ENCODE measurements at regions not wholly inside any gene's neighbourhood (a gene's known extent, or its start where the extent isn't known, plus 50 kb on each side); places are given as distances from the start of the nearest gene placed in this dataset.
A peak's percentile ranks its signal among the peaks of the same experiment; 100 is the strongest.

DNA sequence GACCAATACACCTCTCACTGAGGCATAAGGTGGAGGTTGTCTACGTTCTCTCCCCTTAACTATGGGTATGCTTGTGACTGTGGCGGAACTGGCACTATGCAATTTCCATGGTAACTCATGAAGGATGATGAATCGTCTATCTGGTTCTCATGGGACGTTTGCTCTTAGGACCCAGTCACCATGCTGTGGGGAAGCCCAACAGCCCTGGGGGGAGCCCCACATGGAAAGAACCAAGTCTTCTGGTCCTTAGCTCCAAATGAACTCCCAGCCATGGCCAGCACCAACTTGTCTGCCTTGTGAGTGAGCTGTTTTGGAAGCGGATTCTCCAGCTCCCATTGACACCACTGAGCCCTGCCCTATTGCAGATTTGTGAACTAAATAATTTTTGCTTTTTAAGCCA lies 188.7 kb upstream of the S1PR3 start:
- Mint-ChIP-seq H3K4me3 (no peak overlapping the region), H3K27ac (no peak overlapping the region), H3K9me3 (peaks cover 2 to 9% of the 10 kb centered on the region in 2 donors), H3K27me3 (peaks cover 42 to 58% of the 10 kb centered on the region in 2 donors), H3K36me3 (peaks cover 0 to 2% of the 10 kb centered on the region in 2 donors), H3K4me1 (peaks cover 10 to 16% of the 10 kb centered on the region in 2 donors)
- DNase-seq: no peak
- peak; percentile 64 to 82 for ATAC-seq (replicated peaks)

DNA sequence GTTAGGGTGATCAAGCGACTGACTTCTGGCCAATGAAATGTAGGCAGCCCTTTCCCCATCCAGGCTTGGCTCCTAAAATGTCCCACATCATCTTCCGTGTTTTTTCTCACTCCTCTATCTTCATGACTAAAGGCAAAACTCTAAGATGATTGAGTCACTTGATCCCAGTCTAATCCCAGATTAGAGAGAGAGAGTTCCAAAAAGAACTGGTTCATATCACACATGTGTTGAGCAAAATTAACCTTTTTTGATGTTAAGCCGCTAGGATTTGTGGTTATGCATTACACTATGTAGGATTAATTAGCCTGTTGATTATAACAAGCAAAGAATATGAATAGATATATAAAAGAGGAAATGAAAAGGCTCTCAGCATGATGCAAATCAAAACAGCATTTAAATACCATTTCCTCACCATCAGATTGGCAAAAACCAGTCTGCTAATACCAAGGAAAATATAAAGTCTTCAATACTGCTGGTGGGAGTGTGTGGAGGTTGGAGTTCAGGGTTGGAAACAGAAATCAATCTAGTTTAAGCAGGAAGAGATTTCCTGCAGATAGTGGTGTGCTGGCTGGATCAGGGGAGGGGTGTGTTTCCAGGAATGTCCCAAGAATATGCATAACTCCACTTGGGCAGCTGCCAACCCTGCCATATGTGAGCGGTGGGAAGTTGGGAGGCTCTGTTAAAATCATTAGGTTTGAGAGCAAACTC lies 187.6 kb upstream of the S1PR3 start:
- H3K27me3 Mint-ChIP-seq: peaks cover 42 to 60% of the 10 kb centered on the region in 2 donors

DNA sequence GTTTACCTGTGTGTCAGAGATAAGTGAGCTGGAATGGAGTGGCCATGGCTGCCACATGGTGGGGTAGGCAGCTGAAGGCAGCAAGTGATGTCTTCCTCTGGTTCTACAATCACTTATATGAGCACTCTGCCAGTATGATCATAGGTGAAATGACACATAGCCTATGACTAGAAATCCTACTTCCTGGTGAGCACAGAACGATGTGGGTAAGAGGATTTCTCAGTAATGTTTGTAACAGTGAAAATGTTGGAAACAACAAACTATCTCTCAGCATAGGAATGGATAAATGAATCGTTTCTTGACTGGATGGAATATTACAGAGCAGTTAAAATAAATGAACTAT lies 187.0 kb upstream of the S1PR3 start:
- peaks cover 42 to 65% of the 10 kb centered on the region in 2 donors for H3K27me3 Mint-ChIP-seq
- DNase-seq: no peak

More for the DNA sequence above, 187.6 kb upstream of the S1PR3 start:
- Mint-ChIP-seq H3K9me3 (peaks cover 0 to 9% of the 10 kb centered on the region in 2 donors), H3K4me1 (peaks cover 10 to 16% of the 10 kb centered on the region in 2 donors), H3K36me3 (no peaks in the 10 kb centered on the region), H3K27ac (no peak overlapping the region), H3K4me3 (no peak overlapping the region)
- ATAC-seq (replicated peaks): peak; percentile 65
- no peak for DNase-seq

DNA sequence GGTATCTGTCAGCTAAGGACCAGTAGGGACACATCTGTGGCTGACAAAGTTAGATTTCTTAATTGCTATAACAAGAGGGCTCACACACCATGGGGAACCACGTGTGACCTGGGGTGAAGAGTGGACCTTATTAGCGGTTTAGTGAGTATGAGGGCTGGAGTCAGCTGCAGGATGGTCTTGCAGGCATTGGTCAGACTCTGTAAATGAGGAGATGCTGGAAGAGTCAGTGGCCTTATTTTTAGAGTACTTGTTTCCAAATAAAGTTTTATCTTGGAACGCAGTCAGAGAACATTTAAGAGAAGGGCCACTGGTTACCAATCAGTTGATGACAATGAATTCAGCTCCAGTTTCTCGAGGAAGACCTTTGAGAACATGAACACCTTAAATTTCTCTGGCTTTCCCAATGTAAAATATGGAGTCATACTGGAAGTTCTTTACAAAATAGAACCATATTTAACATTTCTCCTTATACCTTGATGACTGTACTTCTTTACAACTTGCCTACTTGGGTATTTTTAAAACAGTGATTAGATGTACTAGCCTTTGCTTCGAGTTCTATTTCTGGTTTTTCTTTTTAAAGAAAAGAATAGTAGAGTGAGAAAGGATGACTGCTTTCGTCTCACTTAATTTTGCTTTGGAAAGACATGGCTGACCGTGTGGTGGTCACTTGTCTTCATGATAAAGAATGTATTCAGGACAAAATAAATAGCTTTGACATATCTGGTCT lies 185.9 kb upstream of the S1PR3 start:
- peaks cover 10 to 16% of the 10 kb centered on the region in 2 donors for H3K4me1 Mint-ChIP-seq

More for the DNA sequence above, 187.0 kb upstream of the S1PR3 start:
- peaks cover 10 to 16% of the 10 kb centered on the region in 2 donors for H3K4me1 Mint-ChIP-seq
- H3K4me3 Mint-ChIP-seq: no peak overlapping the region
- no peaks in the 10 kb centered on the region for H3K36me3 Mint-ChIP-seq
- peak in 1 of 2 donors; percentile 29 for ATAC-seq (replicated peaks)
- H3K9me3 Mint-ChIP-seq: peaks cover 0 to 9% of the 10 kb centered on the region in 2 donors
- no peak overlapping the region for H3K27ac Mint-ChIP-seq

DNA sequence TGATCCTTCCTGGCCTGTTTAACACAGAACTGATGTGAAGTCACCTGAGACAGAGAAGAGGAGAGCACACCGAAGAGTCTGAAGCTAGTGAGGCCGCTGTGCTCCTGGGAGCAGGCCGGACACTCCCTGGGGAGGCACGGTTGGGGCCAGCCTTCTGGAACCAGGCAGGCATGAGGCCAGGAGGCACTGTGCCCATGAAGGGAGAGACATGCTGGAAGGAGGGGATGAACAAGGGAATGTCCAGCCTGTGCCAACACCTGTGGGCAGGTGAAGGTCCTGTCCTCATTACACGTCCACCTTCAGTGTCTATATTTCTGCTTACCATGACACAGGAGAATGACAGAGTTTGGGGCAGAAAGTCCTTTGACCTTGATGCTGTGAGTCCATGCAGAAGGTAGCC lies 183.8 kb upstream of the S1PR3 start:
- Mint-ChIP-seq H3K9me3 (peaks cover 0 to 9% of the 10 kb centered on the region in 2 donors), H3K4me1 (peaks cover 10 to 16% of the 10 kb centered on the region in 2 donors), H3K36me3 (no peaks in the 10 kb centered on the region), H3K27ac (no peak overlapping the region), H3K4me3 (no peak overlapping the region), H3K27me3 (peaks cover 32 to 62% of the 10 kb centered on the region in 2 donors)
- ATAC-seq (replicated peaks) (no peak), DNase-seq (no peak)

More for the DNA sequence above, 185.9 kb upstream of the S1PR3 start:
- DNase-seq (no peak), ATAC-seq (replicated peaks) (no peak)
- H3K9me3 Mint-ChIP-seq: peaks cover 0 to 9% of the 10 kb centered on the region in 2 donors
- peaks cover 35 to 64% of the 10 kb centered on the region in 2 donors for H3K27me3 Mint-ChIP-seq
- no peaks in the 10 kb centered on the region for H3K36me3 Mint-ChIP-seq
- no peak overlapping the region for H3K4me3 Mint-ChIP-seq
- no peak overlapping the region for H3K27ac Mint-ChIP-seq

DNA sequence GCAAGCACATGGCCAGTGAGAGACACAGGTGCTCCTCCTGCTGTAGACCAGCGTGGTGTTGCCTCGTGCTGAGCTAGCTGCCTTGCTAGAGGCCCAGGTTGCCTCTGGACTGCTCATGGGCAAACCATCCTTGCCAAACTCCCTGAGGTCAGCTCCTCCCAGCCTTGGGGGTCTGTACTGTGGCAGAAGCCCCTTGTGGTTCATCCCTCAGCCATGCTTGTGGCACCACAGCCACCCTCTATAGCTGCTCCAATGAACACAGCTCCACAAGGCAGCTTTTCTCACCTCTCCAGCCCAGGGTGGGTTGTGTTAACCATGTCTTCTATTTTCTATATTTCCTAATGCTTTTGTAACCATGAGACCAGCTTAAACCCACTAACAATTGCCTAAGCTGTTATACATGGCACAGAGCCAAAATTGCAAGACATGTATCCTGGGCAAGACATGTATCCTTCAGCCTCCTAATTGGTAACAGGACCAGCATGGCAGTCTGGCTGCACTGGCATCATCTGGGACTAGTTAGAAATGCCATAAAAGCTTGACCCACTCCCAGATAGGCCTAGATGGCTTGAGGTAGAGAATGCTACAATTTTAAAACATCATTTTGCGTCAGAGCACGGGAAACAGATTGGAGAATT lies 183.1 kb upstream of the S1PR3 start:
- no peak overlapping the region for H3K4me3 Mint-ChIP-seq
- no peak for ATAC-seq (replicated peaks)
- H3K27ac Mint-ChIP-seq: no peak overlapping the region
- H3K4me1 Mint-ChIP-seq: peaks cover 9 to 13% of the 10 kb centered on the region in 2 donors
- H3K9me3 Mint-ChIP-seq: peaks cover 0 to 9% of the 10 kb centered on the region in 2 donors
- no peak for DNase-seq
- H3K36me3 Mint-ChIP-seq: no peaks in the 10 kb centered on the region
- H3K27me3 Mint-ChIP-seq: peaks cover 29 to 64% of the 10 kb centered on the region in 2 donors

DNA sequence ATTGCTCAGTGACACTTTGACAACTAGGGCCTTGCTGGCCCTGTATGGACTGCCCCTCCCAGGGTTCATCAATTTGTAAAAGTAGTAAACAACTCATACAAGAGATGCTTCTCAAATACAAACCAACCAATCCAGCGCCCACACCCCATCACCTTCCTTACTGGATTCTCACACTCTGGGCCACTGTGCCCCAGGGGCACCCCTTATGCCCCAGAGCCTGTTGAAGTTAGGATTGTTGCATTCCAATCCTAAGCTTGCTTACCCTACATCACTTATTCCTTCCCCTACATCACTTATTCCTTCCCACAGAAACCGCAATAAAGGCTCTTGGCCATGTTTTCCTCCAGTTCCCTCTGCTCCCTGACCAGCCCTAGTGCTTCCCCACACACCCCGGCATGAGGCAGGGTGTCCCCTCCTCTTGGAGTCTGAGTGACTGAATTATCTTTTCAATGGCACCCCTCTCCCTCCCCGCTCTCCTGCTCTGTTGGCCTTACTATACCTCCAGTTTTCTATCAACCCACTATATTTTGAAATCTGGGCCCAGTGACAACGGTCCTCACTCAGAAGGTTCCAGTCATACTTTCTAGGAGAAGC lies 182.4 kb upstream of the S1PR3 start:
- ATAC-seq (replicated peaks) (no peak), DNase-seq (no peak)
- Mint-ChIP-seq H3K9me3 (peaks cover 0 to 5% of the 10 kb centered on the region in 2 donors), H3K27ac (no peak overlapping the region), H3K36me3 (no peaks in the 10 kb centered on the region), H3K4me1 (peaks cover 3 to 6% of the 10 kb centered on the region in 2 donors), H3K27me3 (peaks cover 24 to 57% of the 10 kb centered on the region in 2 donors), H3K4me3 (no peak overlapping the region)

DNA sequence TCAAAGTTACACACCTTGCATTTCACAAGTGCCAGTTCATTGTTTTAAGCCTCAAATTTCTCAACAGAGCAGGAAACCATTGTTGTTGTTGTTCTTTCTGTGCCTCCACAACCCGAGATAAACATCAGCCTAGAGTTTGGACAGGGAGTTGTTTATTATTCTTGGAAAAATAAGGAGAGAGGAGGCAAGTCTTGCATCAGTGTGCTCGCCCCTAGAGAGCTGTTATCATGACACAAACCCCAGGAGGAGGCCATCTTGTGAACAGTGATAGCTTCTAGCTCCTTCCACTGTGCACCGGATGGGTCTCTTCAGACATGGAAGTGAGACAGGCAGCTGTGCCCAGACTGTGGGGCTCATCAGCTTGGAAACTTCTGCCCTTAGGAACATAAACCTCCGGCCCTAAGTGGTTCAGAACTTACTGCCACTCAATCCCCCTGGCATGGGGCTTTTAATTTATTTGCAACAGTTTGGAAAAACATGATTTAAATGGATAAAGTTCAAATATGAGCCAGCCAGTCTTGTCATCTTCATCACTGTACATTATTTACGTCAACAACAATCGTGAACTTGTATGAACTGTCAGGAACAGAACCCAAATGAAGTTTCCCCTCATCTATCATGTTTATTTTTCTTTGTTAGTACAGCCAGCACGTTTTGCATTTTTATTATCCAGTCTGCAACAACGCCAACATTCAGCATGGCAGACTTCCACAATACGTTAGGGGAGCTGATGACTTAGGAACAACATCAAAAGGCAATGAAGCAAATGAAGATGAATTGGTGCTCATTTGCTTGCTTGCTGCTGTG lies 181.7 kb upstream of the S1PR3 start:
- ATAC-seq (replicated peaks) (no peak), DNase-seq (no peak)
- Mint-ChIP-seq H3K36me3 (no peaks in the 10 kb centered on the region), H3K27me3 (peaks cover 26 to 52% of the 10 kb centered on the region in 2 donors), H3K27ac (no peak overlapping the region), H3K9me3 (peaks cover 0 to 3% of the 10 kb centered on the region in 2 donors), H3K4me1 (no peaks in the 10 kb centered on the region), H3K4me3 (no peak overlapping the region)

DNA sequence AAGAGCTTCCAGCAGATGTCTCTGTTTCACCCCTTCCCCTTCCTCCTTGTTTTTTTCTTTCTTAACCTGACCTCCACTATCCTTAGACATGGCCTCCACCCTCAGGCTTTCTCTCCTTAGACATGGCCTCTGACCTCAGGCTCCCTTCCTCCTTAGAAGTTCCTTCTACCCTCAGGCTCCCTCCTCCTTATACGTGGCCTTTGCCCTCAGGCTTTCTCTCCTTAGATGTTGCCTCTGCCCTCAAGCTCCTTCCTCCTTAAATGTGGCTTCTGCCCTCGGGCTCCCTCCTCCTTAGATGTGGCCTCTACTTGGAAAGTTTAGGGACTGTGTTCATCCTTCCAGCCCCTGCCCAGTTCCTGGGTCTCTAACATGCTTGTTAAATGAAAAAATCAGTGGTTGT lies 180.4 kb upstream of the S1PR3 start:
- Mint-ChIP-seq H3K27me3 (peaks cover 37 to 57% of the 10 kb centered on the region in 2 donors), H3K36me3 (no peaks in the 10 kb centered on the region), H3K4me1 (no peaks in the 10 kb centered on the region), H3K9me3 (peaks cover 0 to 3% of the 10 kb centered on the region in 2 donors), H3K27ac (no peak overlapping the region), H3K4me3 (no peak overlapping the region)
- no peak for ATAC-seq (replicated peaks)
- no peak for DNase-seq

DNA sequence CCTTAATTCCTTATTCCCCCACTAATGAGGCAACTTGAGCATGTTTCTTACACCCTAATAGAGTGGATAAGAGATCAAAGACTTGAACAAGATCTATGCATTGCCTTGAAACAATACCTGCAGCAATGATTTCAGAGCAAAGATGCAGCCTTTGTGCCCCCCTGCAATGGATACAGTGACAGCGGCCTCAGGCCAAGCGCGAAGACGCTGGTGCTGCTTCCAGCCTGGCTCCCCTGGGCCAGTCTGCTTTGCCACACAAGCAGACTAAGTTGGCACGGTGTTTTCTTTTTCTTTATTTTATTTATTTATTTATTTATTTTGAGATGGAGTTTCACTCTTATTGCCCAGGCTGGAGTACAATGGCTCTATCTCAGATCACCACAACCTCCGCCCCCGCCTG lies 179.8 kb upstream of the S1PR3 start:
- DNase-seq (no peak), ATAC-seq (replicated peaks) (no peak)
- Mint-ChIP-seq H3K36me3 (no peaks in the 10 kb centered on the region), H3K27ac (no peak overlapping the region), H3K9me3 (peaks cover 0 to 2% of the 10 kb centered on the region in 2 donors), H3K4me3 (no peak overlapping the region), H3K4me1 (no peaks in the 10 kb centered on the region), H3K27me3 (peaks cover 39 to 58% of the 10 kb centered on the region in 2 donors)

DNA sequence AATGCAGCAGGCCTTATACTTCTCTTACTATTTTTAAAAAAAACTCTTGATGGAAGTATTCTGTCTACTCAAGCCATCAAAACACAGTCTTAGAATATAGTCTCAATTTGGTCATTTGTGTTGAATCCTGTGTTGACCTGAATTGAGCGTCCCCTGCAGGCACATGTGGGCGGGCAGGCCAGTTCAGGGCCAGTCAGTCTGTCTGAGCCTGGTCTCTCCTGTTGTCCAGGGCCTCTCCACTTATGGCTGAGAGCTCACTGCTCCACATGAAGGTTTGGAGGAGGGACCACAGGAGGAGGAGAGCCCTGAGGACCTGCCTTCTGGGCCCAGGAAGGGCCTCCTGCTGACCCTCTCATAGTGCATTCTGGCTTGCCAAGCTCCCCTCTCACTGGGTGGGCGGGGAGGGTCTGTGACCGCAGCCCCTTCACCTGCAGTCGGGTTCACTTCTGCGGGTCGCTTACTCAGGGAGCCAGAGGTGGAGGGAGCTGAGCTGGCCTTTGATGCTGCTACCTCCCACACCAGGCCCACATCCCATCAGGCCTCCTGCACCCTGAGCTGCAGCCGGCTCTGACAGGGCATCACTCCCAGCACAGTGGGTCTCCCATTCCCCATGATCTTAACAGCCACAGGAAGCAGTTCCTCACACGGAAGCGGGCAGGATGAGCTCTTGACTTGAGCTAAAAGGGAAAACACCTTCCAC lies 178.2 kb upstream of the S1PR3 start:
- Mint-ChIP-seq H3K4me1 (no peaks in the 10 kb centered on the region), H3K27ac (no peak overlapping the region), H3K9me3 (no peaks in the 10 kb centered on the region), H3K4me3 (no peak overlapping the region), H3K36me3 (no peaks in the 10 kb centered on the region), H3K27me3 (peaks cover 31 to 47% of the 10 kb centered on the region in 2 donors)
- DNase-seq (no peak), ATAC-seq (replicated peaks) (no peak)

DNA sequence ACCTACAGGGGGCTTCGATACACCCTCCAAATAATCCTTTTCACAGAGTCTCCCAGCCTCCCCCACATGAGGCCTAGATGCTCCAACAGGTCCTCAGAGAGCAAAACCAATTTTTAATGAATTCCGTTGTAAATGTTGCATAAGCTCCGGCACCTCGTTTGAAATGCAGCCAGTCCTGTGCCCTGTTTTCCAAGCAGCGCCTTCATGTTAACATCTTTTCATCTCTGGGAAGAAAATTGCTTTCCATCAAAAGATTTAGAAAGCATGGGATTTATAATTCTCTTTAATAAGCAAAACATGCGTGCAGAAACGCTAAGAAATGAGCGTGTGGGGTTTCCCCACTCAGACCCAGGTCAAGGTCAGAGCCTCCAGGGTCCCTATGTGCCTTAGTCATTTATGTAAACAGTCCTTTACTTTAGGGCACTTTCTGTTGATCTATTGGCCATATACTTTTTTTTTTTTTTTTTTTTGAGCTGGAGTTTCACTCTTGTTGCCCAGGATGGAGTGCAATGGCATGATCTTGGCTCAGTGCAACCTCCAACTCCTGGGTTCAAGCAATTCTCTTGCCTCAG lies 177.5 kb upstream of the S1PR3 start:
- ATAC-seq (replicated peaks): peak in 1 of 2 donors; percentile 48
- Mint-ChIP-seq H3K36me3 (no peaks in the 10 kb centered on the region), H3K27ac (no peak overlapping the region), H3K4me1 (no peaks in the 10 kb centered on the region), H3K27me3 (peaks cover 35 to 50% of the 10 kb centered on the region in 2 donors), H3K9me3 (no peaks in the 10 kb centered on the region), H3K4me3 (no peak overlapping the region)
- no peak for DNase-seq

DNA sequence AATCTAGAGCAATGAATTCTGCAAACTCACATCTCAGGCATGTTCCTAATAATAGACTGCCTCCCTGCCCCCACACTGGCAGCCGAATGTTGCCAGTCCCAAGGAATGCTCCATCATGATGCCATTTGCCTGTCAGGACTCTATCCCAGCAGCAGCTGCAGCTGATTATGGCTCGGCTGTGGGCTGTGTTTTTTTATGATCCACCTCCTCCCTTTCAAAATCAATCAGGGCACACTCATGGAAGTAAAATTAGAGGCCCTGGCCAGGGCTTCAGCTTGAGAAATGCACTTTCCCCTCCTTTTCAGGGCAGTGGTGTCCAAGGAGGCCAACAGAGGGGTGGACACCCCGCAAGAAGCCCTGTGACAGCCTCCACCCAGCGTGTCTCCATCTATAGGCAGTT lies 176.7 kb upstream of the S1PR3 start:
- no peaks in the 10 kb centered on the region for H3K4me1 Mint-ChIP-seq
- no peak overlapping the region for H3K27ac Mint-ChIP-seq
- DNase-seq (no peak), ATAC-seq (replicated peaks) (no peak)
- H3K4me3 Mint-ChIP-seq: no peak overlapping the region
- H3K27me3 Mint-ChIP-seq: peaks cover 40 to 51% of the 10 kb centered on the region in 2 donors
- H3K36me3 Mint-ChIP-seq: no peaks in the 10 kb centered on the region
- H3K9me3 Mint-ChIP-seq: no peaks in the 10 kb centered on the region

Data from stimulated activated naive B cell treated with anti-CD40 and anti-IgM and Interleukin-4, amounts not matched to agents 10 μg/mL and 1 μg/mL and 100 μg/mL, for 72 hours (primary cell).